ENCODE measurements at regions not wholly inside any gene's neighbourhood (a gene's known extent, or its start where the extent isn't known, plus 50 kb on each side); places are given as distances from the start of the nearest gene placed in this dataset.
"Not testable (repeated sequence)": the region's sequence is repeated elsewhere in the genome, so short reads cannot be mapped to it uniquely, and the experiment has no call there.

- TF ChIP-seq CTCF (IDR thresholded peaks at IDR 0.05; ENCODE audit: low read depth, low read length), result no peak
- no peak overlapping the region for H3K4me3 ChIP-seq (ENCODE audit: low read depth, low read length)
- no peak for DNase-seq (ENCODE audit: low read depth, low spot score)
- in situ Hi-C loops (cut with HindIII; ENCODE audit: low sequenced_read_pairs), result no loop called here
These were observed 547.9 kb upstream of the PTCHD4 start for GRCh38 chr6:48658915-48659314.

- no peak for TF ChIP-seq CTCF (IDR thresholded peaks at IDR 0.05; ENCODE audit: low read depth, low read length)
- in situ Hi-C loops (cut with HindIII; ENCODE audit: low sequenced_read_pairs), result no loop called here
- peak; percentile 71 for DNase-seq (ENCODE audit: low read depth, low spot score)
- no peak overlapping the region for H3K4me3 ChIP-seq (ENCODE audit: low read depth, low read length)
These were observed 530.5 kb upstream of the PTCHD4 start for GRCh38 chr6:48641544-48641943.

GRCh38 chr6:48638796-48639195 lies 527.8 kb upstream of the PTCHD4 start:
- in situ Hi-C loops (cut with HindIII; ENCODE audit: low sequenced_read_pairs); H3K4me3 ChIP-seq (ENCODE audit: low read depth, low read length): not testable (repeated sequence)
- peak; percentile 14 for DNase-seq (ENCODE audit: low read depth, low spot score)

GRCh38 chr6:48630511-48630910 lies 519.5 kb upstream of the PTCHD4 start:
- no peak for DNase-seq (ENCODE audit: low read depth, low spot score)
- TF ChIP-seq CTCF (IDR thresholded peaks at IDR 0.05; ENCODE audit: low read depth, low read length), result no peak
- in situ Hi-C loops (cut with HindIII; ENCODE audit: low sequenced_read_pairs), result no loop called here
- no peak overlapping the region for H3K4me3 ChIP-seq (ENCODE audit: low read depth, low read length)

- DNase-seq (ENCODE audit: low read depth, low spot score), result peak; percentile 7
- in situ Hi-C loops (cut with HindIII; ENCODE audit: low sequenced_read_pairs), result no loop called here
- no peak for TF ChIP-seq CTCF (IDR thresholded peaks at IDR 0.05; ENCODE audit: low read depth, low read length)
These were observed 517.3 kb upstream of the PTCHD4 start for GRCh38 chr6:48628316-48628715.

GRCh38 chr6:48626421-48626820 lies 515.4 kb upstream of the PTCHD4 start:
- in situ Hi-C loops (cut with HindIII; ENCODE audit: low sequenced_read_pairs), result no loop called here
- no peak overlapping the region for H3K4me3 ChIP-seq (ENCODE audit: low read depth, low read length)
- no peak for TF ChIP-seq CTCF (IDR thresholded peaks at IDR 0.05; ENCODE audit: low read depth, low read length)
- DNase-seq (ENCODE audit: low read depth, low spot score), result no peak

More at GRCh38 chr6:48628316-48628715, 517.3 kb upstream of the PTCHD4 start:
- no peak overlapping the region for H3K4me3 ChIP-seq (ENCODE audit: low read depth, low read length)

GRCh38 chr6:48624631-48625030 lies 513.6 kb upstream of the PTCHD4 start:
- no peak overlapping the region for H3K4me3 ChIP-seq (ENCODE audit: low read depth, low read length)
- no peak for TF ChIP-seq CTCF (IDR thresholded peaks at IDR 0.05; ENCODE audit: low read depth, low read length)
- DNase-seq (ENCODE audit: low read depth, low spot score), result no peak
- in situ Hi-C loops (cut with HindIII; ENCODE audit: low sequenced_read_pairs), result no loop called here

All from astrocyte of the spinal cord (primary cell).